PC-9 (cell line): ENCODE measurements at regions not wholly inside any gene's neighbourhood (a gene's known extent, or its start where the extent isn't known, plus 50 kb on each side); places are given as distances from the start of the nearest gene placed in this dataset.

Source experiments
- CTCF ChIP-seq: fragments of 200-600 bp; sonication (generic); conservative IDR thresholded peaks from 2 replicates; pipeline ENCODE4 v1.6.1; 2017; ENCODE audit warnings: mixed run types, antibody characterized with exemption, mild to moderate bottlenecking, moderate library complexity
- EZH2 ChIP-seq: fragments of 200-600 bp; sonication (generic); IDR thresholded peaks from 2 replicates; pipeline ENCODE4 v1.8.0; 2017; ENCODE audit warnings: antibody characterized with exemption, low read depth

- TF ChIP-seq CTCF: no peak
- TF ChIP-seq EZH2: no peak
These were observed 402.5 kb downstream of the PTPRC start for GRCh38 chr1:199041173-199041914.
